ENCODE measurements at regions not wholly inside any gene's neighbourhood (a gene's known extent, or its start where the extent isn't known, plus 50 kb on each side); places are given as distances from the start of the nearest gene placed in this dataset.

DNA sequence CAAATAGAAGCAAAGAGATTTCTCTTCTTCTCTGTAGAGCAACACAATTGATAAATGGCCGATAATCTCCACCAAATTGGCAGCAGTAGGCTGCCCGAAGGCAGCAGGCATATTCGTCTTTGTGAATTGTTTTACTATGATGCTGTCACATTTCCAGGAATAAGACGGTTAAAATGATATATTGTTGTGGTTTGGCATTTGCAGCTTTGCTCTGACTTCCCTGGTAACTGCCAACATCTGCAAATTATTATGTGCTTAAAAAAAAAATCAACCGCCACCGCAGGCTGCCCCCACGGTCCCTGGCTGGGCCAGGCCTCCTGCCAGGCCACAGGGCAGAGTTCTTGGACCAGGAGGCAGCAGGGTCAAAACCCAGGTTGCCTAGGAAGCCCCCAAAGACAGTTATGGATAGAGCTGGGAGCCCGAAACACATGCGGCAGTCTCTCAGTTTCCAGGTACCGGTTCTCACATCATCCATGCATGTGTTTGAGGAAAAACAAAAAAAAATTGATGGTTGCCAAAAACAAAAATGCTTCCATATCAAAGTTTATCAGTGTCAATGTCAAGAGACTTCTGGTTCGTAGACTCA is 179.3 kb downstream of the ETS2 start:
- Histone ChIP-seq H2AK5ac (ENCODE audit: insufficient read length, low read length) (no peak overlapping the region), H3K9me3 (ENCODE audit: control insufficient read depth, low read depth, low read length) (no peaks in the 10 kb centered on the region), H3K4ac (ENCODE audit: low read depth, low read length) (no peak overlapping the region), H2BK15ac (ENCODE audit: low read depth, low read length) (no peak overlapping the region), H2BK5ac (ENCODE audit: insufficient read length, low read length) (no peak overlapping the region), H2AFZ (ENCODE audit: low read length) (no peak overlapping the region), H3K27me3 (ENCODE audit: insufficient read depth, low read length) (no peaks in the 10 kb centered on the region), H3K56ac (ENCODE audit: insufficient read length, low read depth, low read length) (no peak overlapping the region), H3K14ac (ENCODE audit: insufficient read depth, low read length) (no peak overlapping the region), H2BK120ac (ENCODE audit: low read depth, low read length, poor library complexity, severe bottlenecking) (no peak overlapping the region), H3T11ph (ENCODE audit: low read length) (no peak overlapping the region), H4K91ac (ENCODE audit: insufficient read length, low read depth, low read length) (no peak overlapping the region), H3K4me1 (ENCODE audit: insufficient read depth, low read length) (peaks cover 26% of the 10 kb centered on the region; the same call in 1 of the 2 replicates), H3K79me2 (ENCODE audit: insufficient read depth, low read length) (no peaks in the 10 kb centered on the region), H2BK12ac (ENCODE audit: insufficient read length, low read depth, low read length) (no peak overlapping the region), H3K23me2 (ENCODE audit: insufficient read length, low read depth, low read length, poor library complexity, severe bottlenecking) (no peaks in the 10 kb centered on the region), H3K27ac (ENCODE audit: insufficient read length, low read depth, low read length) (no peak overlapping the region), H4K20me1 (ENCODE audit: control insufficient read depth, insufficient read depth, insufficient read length) (no peaks in the 10 kb centered on the region), H3K18ac (ENCODE audit: insufficient read length, low read depth, low read length) (no peak overlapping the region), H4K5ac (ENCODE audit: insufficient read length, low read depth, low read length) (no peak overlapping the region), H4K8ac (replicated peaks; ENCODE audit: insufficient read length, low read depth, low read length) (no peak overlapping the region), H2BK20ac (ENCODE audit: low read depth, low read length, poor library complexity, severe bottlenecking) (no peak overlapping the region), H3K9ac (ENCODE audit: extremely low read depth, insufficient read length, low read length) (no peak overlapping the region), H3K4me2 (ENCODE audit: insufficient read depth, insufficient read length, low read length) (no peak overlapping the region), H3K79me1 (ENCODE audit: insufficient read depth, low read depth, low read length, poor library complexity, severe bottlenecking) (no peaks in the 10 kb centered on the region), H3K23ac (ENCODE audit: insufficient read length, low read depth, low read length) (no peak overlapping the region)
- peaks cover 59 to 66% of the 10 kb centered on the region in 2 experiments for H3K4me1 Mint-ChIP-seq
- no peak overlapping the region for H3K4me3 Mint-ChIP-seq
- peaks cover 0 to 6% (median 4%) of the 10 kb centered on the region in 3 experiments; a peak in 3 of 7 replicates for H3K36me3 Mint-ChIP-seq (ENCODE audit: insufficient read depth in 1 of 3, low read depth in 3 of 3)
- peaks cover 6% of the 10 kb centered on the region in 2 experiments; a peak in 2 of 5 replicates for H3K9me3 Mint-ChIP-seq
- peaks cover 8% of the 10 kb centered on the region for H3K27me3 Mint-ChIP-seq (ENCODE audit: low read depth)
- TF ChIP-seq, protein P1, sequence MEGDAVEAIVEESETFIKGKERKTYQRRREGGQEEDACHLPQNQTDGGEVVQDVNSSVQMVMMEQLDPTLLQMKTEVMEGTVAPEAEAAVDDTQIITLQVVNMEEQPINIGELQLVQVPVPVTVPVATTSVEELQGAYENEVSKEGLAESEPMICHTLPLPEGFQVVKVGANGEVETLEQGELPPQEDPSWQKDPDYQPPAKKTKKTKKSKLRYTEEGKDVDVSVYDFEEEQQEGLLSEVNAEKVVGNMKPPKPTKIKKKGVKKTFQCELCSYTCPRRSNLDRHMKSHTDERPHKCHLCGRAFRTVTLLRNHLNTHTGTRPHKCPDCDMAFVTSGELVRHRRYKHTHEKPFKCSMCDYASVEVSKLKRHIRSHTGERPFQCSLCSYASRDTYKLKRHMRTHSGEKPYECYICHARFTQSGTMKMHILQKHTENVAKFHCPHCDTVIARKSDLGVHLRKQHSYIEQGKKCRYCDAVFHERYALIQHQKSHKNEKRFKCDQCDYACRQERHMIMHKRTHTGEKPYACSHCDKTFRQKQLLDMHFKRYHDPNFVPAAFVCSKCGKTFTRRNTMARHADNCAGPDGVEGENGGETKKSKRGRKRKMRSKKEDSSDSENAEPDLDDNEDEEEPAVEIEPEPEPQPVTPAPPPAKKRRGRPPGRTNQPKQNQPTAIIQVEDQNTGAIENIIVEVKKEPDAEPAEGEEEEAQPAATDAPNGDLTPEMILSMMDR (conservative IDR thresholded peaks at IDR 0.05): no peak
- peak overlapping the region in 1 of 3 experiments; percentile 11; a peak in 1 of 7 replicates for H3K27ac Mint-ChIP-seq
- WGBS (ENCODE audit: extremely low coverage, insufficient read length, low lambda C conversion rate): no CpG with 5 or more reads among the region's 11 CpGs
- no peak for DNase-seq
